ENCODE measurements at regions not wholly inside any gene's neighbourhood (a gene's known extent, or its start where the extent isn't known, plus 50 kb on each side); places are given as distances from the start of the nearest gene placed in this dataset.

DNA sequence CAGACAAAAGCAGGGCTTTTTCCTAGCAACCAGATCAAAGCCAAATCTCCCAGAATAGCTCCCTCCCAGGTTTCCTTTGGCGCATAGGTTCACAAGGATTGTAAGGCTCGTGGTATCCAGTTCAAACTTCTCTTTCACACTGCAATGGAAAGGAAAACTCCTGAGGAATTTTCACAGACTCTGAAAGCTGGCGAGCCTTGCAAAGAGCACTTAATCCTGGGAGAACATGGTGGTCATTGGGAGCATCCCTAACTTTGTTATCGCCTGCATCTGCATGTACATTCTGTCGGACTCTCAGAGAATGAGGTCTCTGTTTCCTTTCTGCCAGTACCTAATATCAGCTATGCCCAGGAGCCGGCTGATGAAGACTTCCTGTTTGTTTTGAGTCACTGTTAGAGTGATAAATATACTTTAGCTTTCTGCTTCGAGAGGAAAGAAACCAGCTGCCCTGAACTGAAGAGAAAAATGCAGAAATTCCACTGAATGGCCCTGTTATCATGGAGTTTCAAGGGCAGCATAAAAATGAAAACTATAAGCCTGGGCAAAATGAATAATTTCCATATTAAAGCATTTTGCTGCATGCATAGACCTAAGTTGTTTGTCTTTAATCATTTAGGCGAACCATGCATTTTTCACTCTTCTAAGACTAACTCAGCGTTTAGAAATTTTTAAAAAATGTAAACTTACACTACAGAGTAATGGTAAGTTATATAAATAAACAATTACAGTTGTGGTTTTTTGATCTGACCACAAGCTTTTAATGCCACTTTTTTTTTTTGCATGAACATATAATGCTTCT lies 76.4 kb upstream of the ZEB2 start:
- no peaks in the 10 kb centered on the region for H3K27me3 Mint-ChIP-seq (ENCODE audit: insufficient read depth, low read depth, poor library complexity)
- peaks cover 45% of the 10 kb centered on the region for H3K4me1 Mint-ChIP-seq
- H3K4me3 ChIP-seq, result no peak overlapping the region
- DNase-seq (ENCODE audit: low spot score) (peak; percentile 17), ATAC-seq (peak; percentile 43; the same call in 2 of the 3 replicates)
- H3K4me1 ChIP-seq (ENCODE audit: insufficient read depth), result peaks cover 46% of the 10 kb centered on the region
- H2AFZ ChIP-seq, result peak overlapping the region; percentile 39; the same call in 1 of the 2 replicates
- TF ChIP-seq EZH2phosphoT487 (IDR thresholded peaks at IDR 0.05; ENCODE audit: unreplicated experiment) (no peak), NANOG (IDR thresholded peaks at IDR 0.05; ENCODE audit: borderline replicate concordance) (no peak), STAT1 (IDR thresholded peaks at IDR 0.05; ENCODE audit: unreplicated experiment) (no peak), ZNF114 (CRISPR knock-in tag; IDR thresholded peaks at IDR 0.05) (no peak), EZH2 (IDR thresholded peaks at IDR 0.05; ENCODE audit: low read depth, unreplicated experiment) (no peak), JUNB (IDR thresholded peaks at IDR 0.05; ENCODE audit: unreplicated experiment) (no peak)
- TF ChIP-seq, protein P1, sequence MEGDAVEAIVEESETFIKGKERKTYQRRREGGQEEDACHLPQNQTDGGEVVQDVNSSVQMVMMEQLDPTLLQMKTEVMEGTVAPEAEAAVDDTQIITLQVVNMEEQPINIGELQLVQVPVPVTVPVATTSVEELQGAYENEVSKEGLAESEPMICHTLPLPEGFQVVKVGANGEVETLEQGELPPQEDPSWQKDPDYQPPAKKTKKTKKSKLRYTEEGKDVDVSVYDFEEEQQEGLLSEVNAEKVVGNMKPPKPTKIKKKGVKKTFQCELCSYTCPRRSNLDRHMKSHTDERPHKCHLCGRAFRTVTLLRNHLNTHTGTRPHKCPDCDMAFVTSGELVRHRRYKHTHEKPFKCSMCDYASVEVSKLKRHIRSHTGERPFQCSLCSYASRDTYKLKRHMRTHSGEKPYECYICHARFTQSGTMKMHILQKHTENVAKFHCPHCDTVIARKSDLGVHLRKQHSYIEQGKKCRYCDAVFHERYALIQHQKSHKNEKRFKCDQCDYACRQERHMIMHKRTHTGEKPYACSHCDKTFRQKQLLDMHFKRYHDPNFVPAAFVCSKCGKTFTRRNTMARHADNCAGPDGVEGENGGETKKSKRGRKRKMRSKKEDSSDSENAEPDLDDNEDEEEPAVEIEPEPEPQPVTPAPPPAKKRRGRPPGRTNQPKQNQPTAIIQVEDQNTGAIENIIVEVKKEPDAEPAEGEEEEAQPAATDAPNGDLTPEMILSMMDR (conservative IDR thresholded peaks at IDR 0.05; ENCODE audit: low read depth in 2 of 2), result no peak
- H3K4me2 ChIP-seq, result peak overlapping the region; percentile 9; the same call in 1 of the 2 replicates
- no peaks in the 10 kb centered on the region for H3F3A ChIP-seq (replicated peaks; ENCODE audit: low read depth)
- H3K36me3 Mint-ChIP-seq (ENCODE audit: low read depth), result no peaks in the 10 kb centered on the region
- H3K4me3 Mint-ChIP-seq, result no peak overlapping the region
- no peaks in the 10 kb centered on the region for H3K27me3 ChIP-seq (ENCODE audit: insufficient read depth)
- no peaks in the 10 kb centered on the region for H3K9me2 ChIP-seq (ENCODE audit: insufficient read depth)
- H4K20me1 ChIP-seq (replicated peaks; ENCODE audit: insufficient read depth), result no peaks in the 10 kb centered on the region
- no peak overlapping the region for H3K27ac Mint-ChIP-seq
- no peaks in the 10 kb centered on the region for H3K79me2 ChIP-seq (replicated peaks; ENCODE audit: insufficient read depth)
- no peaks in the 10 kb centered on the region for H3K36me3 ChIP-seq (ENCODE audit: insufficient read depth)
- no peaks in the 10 kb centered on the region for H3K9me3 Mint-ChIP-seq
- H3K27ac ChIP-seq (ENCODE audit: low read depth), result no peak overlapping the region

DNA sequence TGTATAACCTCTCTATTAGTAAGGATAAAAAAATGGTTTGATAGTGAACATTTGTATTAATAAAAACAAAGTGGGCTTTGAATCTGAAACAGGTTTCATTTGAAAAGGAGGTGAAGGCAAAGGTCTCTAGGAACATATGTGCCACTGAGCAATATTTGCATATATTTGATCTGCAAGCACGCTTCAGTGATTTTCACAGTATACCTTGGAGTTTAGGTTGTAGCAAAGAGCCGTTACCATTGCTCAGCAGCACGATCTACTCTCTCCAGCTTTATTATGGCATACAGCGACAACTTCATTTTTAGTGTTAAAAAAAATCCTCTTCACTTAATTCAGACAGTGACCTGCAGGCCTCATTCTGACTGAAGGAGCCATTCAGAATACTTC lies 75.8 kb upstream of the ZEB2 start:
- Histone ChIP-seq H3K27ac (ENCODE audit: low read depth) (no peak overlapping the region), H2AFZ (peak overlapping the region; percentile 39; the same call in 1 of the 2 replicates)
- H3K4me3 Mint-ChIP-seq, result no peak overlapping the region

More for the DNA sequence above, 75.8 kb upstream of the ZEB2 start:
- Mint-ChIP-seq H3K27me3 (ENCODE audit: insufficient read depth, low read depth, poor library complexity) (no peaks in the 10 kb centered on the region), H3K9me3 (no peaks in the 10 kb centered on the region), H3K36me3 (ENCODE audit: low read depth) (no peaks in the 10 kb centered on the region), H3K27ac (no peak overlapping the region), H3K4me1 (peaks cover 50% of the 10 kb centered on the region)
- H3K9me2 ChIP-seq (ENCODE audit: insufficient read depth), result no peaks in the 10 kb centered on the region
- H3K27me3 ChIP-seq (ENCODE audit: insufficient read depth), result no peaks in the 10 kb centered on the region
- H3K4me3 ChIP-seq, result no peak overlapping the region
- no peaks in the 10 kb centered on the region for H3F3A ChIP-seq (replicated peaks; ENCODE audit: low read depth)
- TF ChIP-seq, protein P2, sequence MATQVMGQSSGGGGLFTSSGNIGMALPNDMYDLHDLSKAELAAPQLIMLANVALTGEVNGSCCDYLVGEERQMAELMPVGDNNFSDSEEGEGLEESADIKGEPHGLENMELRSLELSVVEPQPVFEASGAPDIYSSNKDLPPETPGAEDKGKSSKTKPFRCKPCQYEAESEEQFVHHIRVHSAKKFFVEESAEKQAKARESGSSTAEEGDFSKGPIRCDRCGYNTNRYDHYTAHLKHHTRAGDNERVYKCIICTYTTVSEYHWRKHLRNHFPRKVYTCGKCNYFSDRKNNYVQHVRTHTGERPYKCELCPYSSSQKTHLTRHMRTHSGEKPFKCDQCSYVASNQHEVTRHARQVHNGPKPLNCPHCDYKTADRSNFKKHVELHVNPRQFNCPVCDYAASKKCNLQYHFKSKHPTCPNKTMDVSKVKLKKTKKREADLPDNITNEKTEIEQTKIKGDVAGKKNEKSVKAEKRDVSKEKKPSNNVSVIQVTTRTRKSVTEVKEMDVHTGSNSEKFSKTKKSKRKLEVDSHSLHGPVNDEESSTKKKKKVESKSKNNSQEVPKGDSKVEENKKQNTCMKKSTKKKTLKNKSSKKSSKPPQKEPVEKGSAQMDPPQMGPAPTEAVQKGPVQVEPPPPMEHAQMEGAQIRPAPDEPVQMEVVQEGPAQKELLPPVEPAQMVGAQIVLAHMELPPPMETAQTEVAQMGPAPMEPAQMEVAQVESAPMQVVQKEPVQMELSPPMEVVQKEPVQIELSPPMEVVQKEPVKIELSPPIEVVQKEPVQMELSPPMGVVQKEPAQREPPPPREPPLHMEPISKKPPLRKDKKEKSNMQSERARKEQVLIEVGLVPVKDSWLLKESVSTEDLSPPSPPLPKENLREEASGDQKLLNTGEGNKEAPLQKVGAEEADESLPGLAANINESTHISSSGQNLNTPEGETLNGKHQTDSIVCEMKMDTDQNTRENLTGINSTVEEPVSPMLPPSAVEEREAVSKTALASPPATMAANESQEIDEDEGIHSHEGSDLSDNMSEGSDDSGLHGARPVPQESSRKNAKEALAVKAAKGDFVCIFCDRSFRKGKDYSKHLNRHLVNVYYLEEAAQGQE (IDR thresholded peaks at IDR 0.05; ENCODE audit: unreplicated experiment), result no peak
- TF ChIP-seq EZH2 (IDR thresholded peaks at IDR 0.05; ENCODE audit: low read depth, unreplicated experiment) (no peak), ZNF114 (CRISPR knock-in tag; IDR thresholded peaks at IDR 0.05) (no peak), JUNB (IDR thresholded peaks at IDR 0.05; ENCODE audit: unreplicated experiment) (no peak), NANOG (IDR thresholded peaks at IDR 0.05; ENCODE audit: borderline replicate concordance) (no peak)
- TF ChIP-seq, protein P3, sequence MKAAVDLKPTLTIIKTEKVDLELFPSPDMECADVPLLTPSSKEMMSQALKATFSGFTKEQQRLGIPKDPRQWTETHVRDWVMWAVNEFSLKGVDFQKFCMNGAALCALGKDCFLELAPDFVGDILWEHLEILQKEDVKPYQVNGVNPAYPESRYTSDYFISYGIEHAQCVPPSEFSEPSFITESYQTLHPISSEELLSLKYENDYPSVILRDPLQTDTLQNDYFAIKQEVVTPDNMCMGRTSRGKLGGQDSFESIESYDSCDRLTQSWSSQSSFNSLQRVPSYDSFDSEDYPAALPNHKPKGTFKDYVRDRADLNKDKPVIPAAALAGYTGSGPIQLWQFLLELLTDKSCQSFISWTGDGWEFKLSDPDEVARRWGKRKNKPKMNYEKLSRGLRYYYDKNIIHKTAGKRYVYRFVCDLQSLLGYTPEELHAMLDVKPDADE (IDR thresholded peaks at IDR 0.05), result no peak
- H3K4me1 ChIP-seq (ENCODE audit: insufficient read depth), result peaks cover 52% of the 10 kb centered on the region
- no peaks in the 10 kb centered on the region for H3K36me3 ChIP-seq (ENCODE audit: insufficient read depth)
- H3K4me2 ChIP-seq, result peak overlapping the region; percentile 9; the same call in 1 of the 2 replicates
- DNase-seq (ENCODE audit: low spot score), result no peak
- no peak for ATAC-seq
- H4K20me1 ChIP-seq (replicated peaks; ENCODE audit: insufficient read depth), result no peaks in the 10 kb centered on the region
- H3K79me2 ChIP-seq (replicated peaks; ENCODE audit: insufficient read depth), result no peaks in the 10 kb centered on the region

Data from GM23338 (cell line).